IMR-90 (cell line): ENCODE measurements at regions not wholly inside any gene's neighbourhood (a gene's known extent, or its start where the extent isn't known, plus 50 kb on each side); places are given as distances from the start of the nearest gene placed in this dataset.

Experiments
- ATAC-seq: fragments of 200-7000 bp; cut with Tn5 transposase; 2 replicates; pipeline ENCODE4 v1.9.1; 2020; ENCODE audit warnings: low read depth, mild to moderate bottlenecking, moderate library complexity
- BruUV-seq: library from RNA; stranded (reverse); fragments of 400-500 nt; replicated peaks from 2 replicates; lab custom pipeline; 2021; lab: Mats Ljungman, UMichigan
- CTCF ChIA-PET: fragments of 300-600 bp; formaldehyde crosslinking; extraction: SDS; loops from one replicate; lab custom pipeline; 2021; ENCODE audit warnings: antibody characterized with exemption; lab: Yijun Ruan, JAX
- POLR2A ChIA-PET: fragments of 300-600 bp; sonication (Branson Sonifier 250); formaldehyde crosslinking; loops from one replicate; lab custom pipeline; 2022; ENCODE audit warnings: antibody characterized with exemption; ENCODE audit not compliant: unreplicated experiment; lab: Charles Lee
- DNase-seq: peaks from one replicate; pipeline ENCODE4 v3.0.0; 2013
- H2AFZ ChIP-seq: replicated peaks from 2 replicates; pipeline ENCODE3; 2013; ENCODE audit warnings: low read length, mild to moderate bottlenecking; ENCODE audit not compliant: poor library complexity
- H2AK5ac ChIP-seq: 2 replicates; pipeline ENCODE4 v1.6.1; 2013; ENCODE audit warnings: low read depth, low read length, inconsistent platforms
- H2AK9ac ChIP-seq: replicated peaks from 2 replicates; pipeline ENCODE3; 2013; ENCODE audit warnings: mild to moderate bottlenecking, low read depth, low read length, moderate library complexity; ENCODE audit not compliant: poor library complexity
- H2BK120ac ChIP-seq: 2 replicates; pipeline ENCODE4 v1.6.1; 2013; ENCODE audit warnings: low read depth, low read length, inconsistent platforms
- H2BK15ac ChIP-seq: 3 replicates; pipeline ENCODE4 v1.6.1; 2013; ENCODE audit warnings: low read depth, low read length, inconsistent platforms
- H2BK20ac ChIP-seq: 2 replicates; pipeline ENCODE4 v1.6.1; 2013; ENCODE audit warnings: low read depth, mild to moderate bottlenecking, inconsistent platforms, low read length, moderate library complexity
- H2BK5ac ChIP-seq: 2 replicates; pipeline ENCODE4 v1.6.1; 2013; ENCODE audit warnings: mild to moderate bottlenecking, low read depth, low read length, inconsistent platforms; ENCODE audit not compliant: poor library complexity, severe bottlenecking
- H3K14ac ChIP-seq: replicated peaks from 2 replicates; pipeline ENCODE4 v1.6.1; 2013; ENCODE audit warnings: low read depth, low read length, inconsistent platforms
- H3K18ac ChIP-seq: 2 replicates; pipeline ENCODE4 v1.6.1; 2013; ENCODE audit warnings: low read depth, low read length, control low read depth
- H3K23ac ChIP-seq: 2 replicates; pipeline ENCODE4 v1.6.1; 2013; ENCODE audit warnings: low read depth, low read length, inconsistent platforms
- H3K27ac ChIP-seq: 2 replicates; pipeline ENCODE4 v1.5.1; 2013; ENCODE audit warnings: mild to moderate bottlenecking, control low read depth, low read length; ENCODE audit not compliant: insufficient read depth
- H3K27me3 ChIP-seq: 2 replicates; pipeline ENCODE4 v1.6.1; 2013; ENCODE audit warnings: low read length; ENCODE audit not compliant: control insufficient read depth, insufficient read depth
- H3K36me3 ChIP-seq: 2 replicates; pipeline ENCODE4 v1.6.1; 2013; ENCODE audit warnings: low read length, mixed read lengths; ENCODE audit not compliant: control insufficient read depth, insufficient read depth
- H3K4ac ChIP-seq: 2 replicates; pipeline ENCODE4 v1.6.1; 2013; ENCODE audit warnings: low read depth, low read length, inconsistent platforms
- H3K4me1 ChIP-seq: 2 replicates; pipeline ENCODE4 v1.6.1; 2013; ENCODE audit warnings: low read length, mixed read lengths; ENCODE audit not compliant: control insufficient read depth, insufficient read depth
- H3K4me2 ChIP-seq: 2 replicates; pipeline ENCODE4 v1.6.1; 2013; ENCODE audit warnings: low read depth, mild to moderate bottlenecking, control low read depth, low read length, moderate library complexity
- H3K4me3 ChIP-seq: 2 replicates; pipeline ENCODE4 v1.5.1; 2013; ENCODE audit warnings: low read depth, mild to moderate bottlenecking, control low read depth, low read length, moderate library complexity; ENCODE audit not compliant: insufficient read depth
- H3K56ac ChIP-seq: 2 replicates; pipeline ENCODE4 v1.6.1; 2013; ENCODE audit warnings: low read length, inconsistent platforms; ENCODE audit not compliant: insufficient read depth; ENCODE audit errors: extremely low read depth
- H3K79me1 ChIP-seq, 2 experiments: 2 replicates each; pipeline ENCODE4 v1.6.1; 2013; ENCODE audit warnings: low read length in 2 of 2, inconsistent platforms in 1 of 2, low read depth in 1 of 2
- H3K9ac ChIP-seq: 2 replicates; pipeline ENCODE4 v1.6.1; 2013; ENCODE audit warnings: low read depth, low read length, control low read depth
- H3K9me1 ChIP-seq: 2 replicates; pipeline ENCODE4 v1.6.1; 2013; ENCODE audit warnings: low read length, inconsistent platforms; ENCODE audit not compliant: insufficient read depth
- H3K9me3 ChIP-seq: 2 replicates; pipeline ENCODE4 v1.6.1; 2013; ENCODE audit warnings: low read length; ENCODE audit not compliant: control insufficient read depth, insufficient read depth
- H4K20me1 ChIP-seq: 2 replicates; pipeline ENCODE4 v1.6.1; 2013; ENCODE audit warnings: low read length, inconsistent platforms; ENCODE audit not compliant: insufficient read depth
- H4K5ac ChIP-seq: 2 replicates; pipeline ENCODE4 v1.6.1; 2013; ENCODE audit warnings: mild to moderate bottlenecking, low read depth, low read length, control low read depth
- H4K8ac ChIP-seq, 2 experiments: 2 replicates each; pipeline ENCODE4 v1.6.1; 2013; ENCODE audit warnings: low read depth in 2 of 2, low read length in 2 of 2, control low read depth in 1 of 2, inconsistent platforms in 1 of 2
- H4K91ac ChIP-seq: 2 replicates; pipeline ENCODE4 v1.6.1; 2013; ENCODE audit warnings: low read depth, low read length, inconsistent platforms; ENCODE audit not compliant: insufficient read depth
- BHLHE40 ChIP-seq: fragments of 150-350 bp; IDR thresholded peaks from 2 replicates; pipeline ENCODE4 v1.6.1; 2016; ENCODE audit warnings: mild to moderate bottlenecking, low read depth, low read length
- CEBPB ChIP-seq: IDR thresholded peaks from 2 replicates; pipeline ENCODE4 v1.6.1; 2012; ENCODE audit warnings: low read depth, low read length, improper control_type of control experiment
- CHD1 ChIP-seq: IDR thresholded peaks from 2 replicates; pipeline ENCODE4 v1.6.1; 2012; ENCODE audit warnings: low read depth, low read length, improper control_type of control experiment
- CTCF ChIP-seq: conservative IDR thresholded peaks from 2 replicates; pipeline ENCODE4 v1.5.1; 2012; ENCODE audit warnings: mild to moderate bottlenecking, low read depth, low read length, improper control_type of control experiment
- ELK1 ChIP-seq: fragments of 150-350 bp; IDR thresholded peaks from 2 replicates; pipeline ENCODE4 v1.6.1; 2016; ENCODE audit warnings: low read depth, mild to moderate bottlenecking, low read length, moderate library complexity, borderline replicate concordance
- MAFK ChIP-seq: IDR thresholded peaks from 2 replicates; pipeline ENCODE4 v1.6.1; 2012; ENCODE audit warnings: low read depth, low read length, improper control_type of control experiment
- MAZ ChIP-seq: IDR thresholded peaks from 2 replicates; pipeline ENCODE4 v1.6.1; 2012; ENCODE audit warnings: low read depth, mild to moderate bottlenecking, low read length, improper control_type of control experiment, moderate library complexity, borderline replicate concordance
- MXI1 ChIP-seq: IDR thresholded peaks from 2 replicates; pipeline ENCODE4 v1.6.1; 2012; ENCODE audit warnings: low read depth, mild to moderate bottlenecking, low read length, moderate library complexity, borderline replicate concordance
- NFE2L2 ChIP-seq: fragments of 150-350 bp; IDR thresholded peaks from 2 replicates; pipeline ENCODE4 v1.6.1; 2016; ENCODE audit warnings: low read depth, mild to moderate bottlenecking, low read length
- RAD21 ChIP-seq: IDR thresholded peaks from 2 replicates; pipeline ENCODE4 v1.6.1; 2012; ENCODE audit warnings: low read length, improper control_type of control experiment
- USF2 ChIP-seq: fragments of 150-350 bp; IDR thresholded peaks from 2 replicates; pipeline ENCODE4 v1.6.1; 2017; ENCODE audit warnings: mild to moderate bottlenecking, antibody characterized with exemption, low read length, low read depth
- WGBS, 2 experiments: methylation state at CpG; one replicate each; pipeline versions ENCODE4 v1.1.5 to v1.1.7; 2013; ENCODE audit warnings: missing lambda C conversion rate in 2 of 2; ENCODE audit not compliant: insufficient read length in 1 of 2; ENCODE audit errors: extremely low coverage in 2 of 2; 5-methylcytosine and 5-hydroxymethylcytosine counted together
- dilution Hi-C: fragments of 300-500 bp; cut with HindIII; formaldehyde crosslinking; loops from one replicate; pipeline ENCODE4 v1.14.3; 2018; ENCODE audit warnings: low sequenced_read_pairs; ENCODE audit not compliant: unreplicated experiment
- in situ Hi-C: fragments of 300-500 bp; cut with MboI; formaldehyde crosslinking; loops from 3 replicates; pipeline ENCODE4 v1.14.3; 2019; ENCODE audit warnings: low sequenced_read_pairs, inconsistent platforms, mixed read lengths
- intact Hi-C: fragments of 100-400 bp; cut with micrococcal nuclease; formaldehyde crosslinking; loops from 2 replicates; pipeline ENCODE4 v1.10.0; 2022

DNA sequence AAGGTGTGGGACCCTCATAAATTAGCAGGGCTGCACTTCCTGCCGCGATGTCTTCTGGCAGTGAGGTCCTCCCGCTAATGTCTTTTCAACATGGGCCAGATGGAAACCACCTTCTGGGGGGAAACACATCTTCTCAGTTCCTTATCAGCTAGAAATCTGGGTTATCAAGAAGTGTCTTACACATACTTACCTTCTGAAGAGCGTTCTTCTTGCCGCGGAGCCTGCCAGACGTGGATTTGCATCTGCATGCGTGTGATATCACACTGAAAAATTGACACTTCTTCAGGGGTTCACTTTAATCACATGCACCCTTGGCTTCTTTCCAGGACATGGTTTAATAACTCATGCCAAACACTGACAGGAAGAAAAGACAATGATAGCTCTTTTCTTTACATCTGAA lies 163.5 kb upstream of the SOX11 start:
- Histone ChIP-seq H2BK15ac (no peak overlapping the region), H4K20me1 (no peaks in the 10 kb centered on the region), H3K4me3 (no peak overlapping the region), H4K8ac (no peak overlapping the region), H3K9me1 (no peaks in the 10 kb centered on the region), H3K9ac (no peak overlapping the region), H3K14ac (no peak overlapping the region), H3K27ac (no peak overlapping the region), H2BK5ac (no peak overlapping the region), H2AK9ac (no peak overlapping the region), H3K36me3 (no peaks in the 10 kb centered on the region), H3K18ac (no peak overlapping the region), H3K56ac (no peak overlapping the region), H4K5ac (no peak overlapping the region), H2AFZ (no peak overlapping the region), H2BK120ac (no peak overlapping the region), H3K4ac (no peak overlapping the region), H2AK5ac (no peak overlapping the region), H2BK20ac (no peak overlapping the region), H4K91ac (no peak overlapping the region), H3K79me1 (no peaks in the 10 kb centered on the region), H3K4me1 (no peaks in the 10 kb centered on the region), H3K4me2 (no peak overlapping the region), H3K27me3 (no peaks in the 10 kb centered on the region), H3K23ac (no peak overlapping the region), H3K9me3 (peaks cover 7% of the 10 kb centered on the region; the same call in 1 of the 2 replicates)
- ATAC-seq (no peak), DNase-seq (no peak)
- CTCF ChIA-PET: interaction anchor here (0.7 kb wide), 1 partner anchor 1569 kb away, joined by 3 read pairs; no protein-coding TSS in a partner anchor
- dilution Hi-C loops (no loop called here), in situ Hi-C loops (no loop called here), intact Hi-C loops (no loop called here)
- POLR2A ChIA-PET: no interaction called here
- no TSS peak for BruUV-seq
- 70% methylated on average over 5 of the region's 8 CpGs; no CpG with 5 or more reads in 1 of the 2 experiments for WGBS, 2 experiments
- TF ChIP-seq BHLHE40 (no peak), CTCF (no peak), RAD21 (no peak), MXI1 (no peak), CEBPB (no peak), NFE2L2 (no peak), ELK1 (no peak), CHD1 (no peak), MAZ (no peak), MAFK (no peak), USF2 (no peak)
